ENCODE measurements at regions not wholly inside any gene's neighbourhood (a gene's known extent, or its start where the extent isn't known, plus 50 kb on each side); places are given as distances from the start of the nearest gene placed in this dataset.

DNA sequence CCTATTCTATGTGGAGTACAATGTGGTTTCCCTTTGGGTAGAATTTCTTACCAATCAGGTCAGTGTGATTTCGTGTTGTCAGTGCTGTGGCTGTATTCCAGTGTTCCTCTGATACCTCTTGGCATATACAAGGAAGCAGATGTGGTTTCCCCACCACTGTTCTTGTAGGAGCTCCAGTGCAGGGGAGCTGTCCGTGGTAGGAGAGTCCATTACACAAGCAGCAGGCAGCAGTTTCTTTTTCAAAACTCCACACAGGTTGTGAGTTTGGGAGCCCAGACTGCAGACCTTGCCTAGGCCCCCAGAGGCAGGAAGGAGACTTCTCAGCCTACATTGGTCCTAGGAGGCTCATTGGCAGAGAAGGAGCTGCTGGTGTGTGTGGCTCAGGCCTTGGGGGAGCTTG lies 452.8 kb downstream of the AACS start:
- Histone ChIP-seq H3K9ac (ENCODE audit: low read length) (no peak overlapping the region), H3K27me3 (ENCODE audit: control insufficient read depth, insufficient read depth, low read length) (no peaks in the 10 kb centered on the region), H3K27ac (ENCODE audit: low read depth, low read length) (no peak overlapping the region), H3K4me3 (ENCODE audit: low read length) (no peak overlapping the region), H3K4me1 (ENCODE audit: control insufficient read depth, insufficient read depth, low read length) (no peaks in the 10 kb centered on the region), H3K36me3 (ENCODE audit: control insufficient read depth, insufficient read depth, low read length) (no peaks in the 10 kb centered on the region)

DNA sequence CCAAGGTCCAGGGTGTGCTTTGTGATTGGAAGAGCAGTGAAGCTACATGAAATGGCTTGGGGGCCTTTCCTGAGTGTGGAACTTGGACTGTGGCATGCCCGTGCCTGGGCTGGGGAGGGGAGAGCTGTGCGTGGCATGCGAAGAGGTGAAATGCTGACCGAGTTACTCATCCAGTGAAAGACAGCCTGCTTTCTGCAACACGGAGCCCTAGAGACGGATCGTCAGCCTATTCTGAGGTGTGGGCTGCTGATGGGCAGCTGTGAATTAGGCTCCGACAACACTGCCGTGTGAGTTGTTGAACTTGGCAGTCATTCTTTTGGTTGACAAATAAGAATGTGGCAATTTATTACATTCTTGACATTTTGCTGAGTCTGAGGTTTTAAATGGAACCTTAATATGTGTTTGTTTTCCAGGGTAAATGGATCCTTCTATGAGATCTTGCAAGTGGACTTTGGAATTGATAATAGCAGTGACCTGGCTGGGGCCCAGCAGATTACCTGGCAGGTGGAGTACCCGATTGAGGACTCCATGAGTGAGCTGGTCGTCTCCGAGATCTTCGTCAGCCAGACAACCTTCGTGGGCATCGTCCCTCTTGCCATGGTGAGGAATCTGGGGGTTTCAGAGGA lies 453.9 kb downstream of the AACS start:
- H3K4me3 ChIP-seq (ENCODE audit: low read length): no peak overlapping the region
- no peaks in the 10 kb centered on the region for H3K4me1 ChIP-seq (ENCODE audit: control insufficient read depth, insufficient read depth, low read length)
- H3K36me3 ChIP-seq (ENCODE audit: control insufficient read depth, insufficient read depth, low read length): no peaks in the 10 kb centered on the region
- H3K9ac ChIP-seq (ENCODE audit: low read length): no peak overlapping the region
- no peak overlapping the region for H3K27ac ChIP-seq (ENCODE audit: low read depth, low read length)
- no peaks in the 10 kb centered on the region for H3K27me3 ChIP-seq (ENCODE audit: control insufficient read depth, insufficient read depth, low read length)

DNA sequence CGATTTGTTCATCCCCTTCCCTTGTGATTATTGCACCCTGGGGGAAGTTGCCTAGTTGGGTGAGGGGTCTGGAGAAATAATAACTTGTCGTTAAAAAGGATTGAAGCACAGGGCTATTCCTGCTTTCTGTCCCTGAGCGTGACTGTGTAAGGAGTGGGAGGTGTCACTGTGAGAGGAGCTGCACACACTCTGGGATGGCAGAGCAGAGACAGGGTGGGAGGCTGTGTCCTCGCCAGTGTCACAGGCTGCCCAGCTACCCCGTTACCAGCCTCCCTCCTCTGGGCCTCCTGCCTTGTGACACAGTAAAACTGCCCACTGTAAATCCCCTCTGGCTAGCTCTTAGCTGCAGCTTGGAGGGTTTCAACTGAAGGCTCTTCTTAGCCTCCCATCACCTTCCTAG lies 460.6 kb downstream of the AACS start:
- no peaks in the 10 kb centered on the region for H3K4me1 ChIP-seq (ENCODE audit: control insufficient read depth, insufficient read depth, low read length)
- no peak overlapping the region for H3K27ac ChIP-seq (ENCODE audit: low read depth, low read length)
- H3K9ac ChIP-seq (ENCODE audit: low read length): no peak overlapping the region
- H3K4me3 ChIP-seq (ENCODE audit: low read length): no peak overlapping the region
- no peaks in the 10 kb centered on the region for H3K27me3 ChIP-seq (ENCODE audit: control insufficient read depth, insufficient read depth, low read length)
- no peaks in the 10 kb centered on the region for H3K36me3 ChIP-seq (ENCODE audit: control insufficient read depth, insufficient read depth, low read length)

GRCh38 chr12:125528281-125528680 lies 463.0 kb downstream of the AACS start:
- H3K4me1 ChIP-seq (ENCODE audit: control insufficient read depth, insufficient read depth, low read length): no peaks in the 10 kb centered on the region
- no peak overlapping the region for H3K27ac ChIP-seq (ENCODE audit: low read depth, low read length)
- no peak overlapping the region for H3K4me3 ChIP-seq (ENCODE audit: low read length)
- H3K9ac ChIP-seq (ENCODE audit: low read length): no peak overlapping the region
- H3K27me3 ChIP-seq (ENCODE audit: control insufficient read depth, insufficient read depth, low read length): no peaks in the 10 kb centered on the region
- no peaks in the 10 kb centered on the region for H3K36me3 ChIP-seq (ENCODE audit: control insufficient read depth, insufficient read depth, low read length)

DNA sequence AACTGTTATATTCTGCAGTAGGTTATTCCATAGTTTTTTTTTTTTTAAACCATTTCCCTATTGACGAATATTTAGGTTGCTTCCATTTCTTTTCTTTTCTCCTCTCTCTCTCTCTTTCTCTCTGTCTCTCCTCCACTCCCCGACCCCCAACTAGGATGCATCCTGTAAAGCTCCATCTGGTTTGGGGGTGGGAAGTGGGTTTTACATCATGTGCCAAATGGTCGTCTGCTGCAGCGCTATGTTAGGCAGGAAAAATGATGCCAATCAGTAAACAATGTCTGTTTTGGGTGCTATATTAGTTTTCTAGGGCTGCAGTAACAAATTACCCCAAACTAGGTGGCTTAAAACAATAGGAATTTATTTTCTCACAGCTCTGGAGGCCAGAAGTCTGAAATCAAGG lies 465.0 kb downstream of the AACS start:
- Histone ChIP-seq H3K36me3 (ENCODE audit: control insufficient read depth, insufficient read depth, low read length) (no peaks in the 10 kb centered on the region), H3K27me3 (ENCODE audit: control insufficient read depth, insufficient read depth, low read length) (no peaks in the 10 kb centered on the region), H3K4me1 (ENCODE audit: control insufficient read depth, insufficient read depth, low read length) (no peaks in the 10 kb centered on the region), H3K4me3 (ENCODE audit: low read length) (no peak overlapping the region), H3K27ac (ENCODE audit: low read depth, low read length) (no peak overlapping the region), H3K9ac (ENCODE audit: low read length) (no peak overlapping the region)

GRCh38 chr12:125530876-125531275 lies 465.6 kb downstream of the AACS start:
- no peak overlapping the region for H3K9ac ChIP-seq (ENCODE audit: low read length)

GRCh38 chr12:125531574-125531973 lies 466.3 kb downstream of the AACS start:
- Histone ChIP-seq H3K4me1 (ENCODE audit: control insufficient read depth, insufficient read depth, low read length) (no peaks in the 10 kb centered on the region), H3K36me3 (ENCODE audit: control insufficient read depth, insufficient read depth, low read length) (no peaks in the 10 kb centered on the region), H3K27ac (ENCODE audit: low read depth, low read length) (no peak overlapping the region), H3K27me3 (ENCODE audit: control insufficient read depth, insufficient read depth, low read length) (no peaks in the 10 kb centered on the region), H3K4me3 (ENCODE audit: low read length) (no peak overlapping the region), H3K9ac (ENCODE audit: low read length) (no peak overlapping the region)

More at GRCh38 chr12:125530876-125531275, 465.6 kb downstream of the AACS start:
- no peak overlapping the region for H3K4me3 ChIP-seq (ENCODE audit: low read length)
- H3K27me3 ChIP-seq (ENCODE audit: control insufficient read depth, insufficient read depth, low read length): no peaks in the 10 kb centered on the region
- H3K36me3 ChIP-seq (ENCODE audit: control insufficient read depth, insufficient read depth, low read length): no peaks in the 10 kb centered on the region
- H3K27ac ChIP-seq (ENCODE audit: low read depth, low read length): no peak overlapping the region
- H3K4me1 ChIP-seq (ENCODE audit: control insufficient read depth, insufficient read depth, low read length): no peaks in the 10 kb centered on the region

- H3K27me3 ChIP-seq (ENCODE audit: control insufficient read depth, insufficient read depth, low read length): no peaks in the 10 kb centered on the region
- H3K27ac ChIP-seq (ENCODE audit: low read depth, low read length): no peak overlapping the region
- H3K36me3 ChIP-seq (ENCODE audit: control insufficient read depth, insufficient read depth, low read length): no peaks in the 10 kb centered on the region
- H3K4me3 ChIP-seq (ENCODE audit: low read length): no peak overlapping the region
- no peak overlapping the region for H3K9ac ChIP-seq (ENCODE audit: low read length)
- H3K4me1 ChIP-seq (ENCODE audit: control insufficient read depth, insufficient read depth, low read length): no peaks in the 10 kb centered on the region
Observed at GRCh38 chr12:125533434-125534029, 468.3 kb downstream of the AACS start.

DNA sequence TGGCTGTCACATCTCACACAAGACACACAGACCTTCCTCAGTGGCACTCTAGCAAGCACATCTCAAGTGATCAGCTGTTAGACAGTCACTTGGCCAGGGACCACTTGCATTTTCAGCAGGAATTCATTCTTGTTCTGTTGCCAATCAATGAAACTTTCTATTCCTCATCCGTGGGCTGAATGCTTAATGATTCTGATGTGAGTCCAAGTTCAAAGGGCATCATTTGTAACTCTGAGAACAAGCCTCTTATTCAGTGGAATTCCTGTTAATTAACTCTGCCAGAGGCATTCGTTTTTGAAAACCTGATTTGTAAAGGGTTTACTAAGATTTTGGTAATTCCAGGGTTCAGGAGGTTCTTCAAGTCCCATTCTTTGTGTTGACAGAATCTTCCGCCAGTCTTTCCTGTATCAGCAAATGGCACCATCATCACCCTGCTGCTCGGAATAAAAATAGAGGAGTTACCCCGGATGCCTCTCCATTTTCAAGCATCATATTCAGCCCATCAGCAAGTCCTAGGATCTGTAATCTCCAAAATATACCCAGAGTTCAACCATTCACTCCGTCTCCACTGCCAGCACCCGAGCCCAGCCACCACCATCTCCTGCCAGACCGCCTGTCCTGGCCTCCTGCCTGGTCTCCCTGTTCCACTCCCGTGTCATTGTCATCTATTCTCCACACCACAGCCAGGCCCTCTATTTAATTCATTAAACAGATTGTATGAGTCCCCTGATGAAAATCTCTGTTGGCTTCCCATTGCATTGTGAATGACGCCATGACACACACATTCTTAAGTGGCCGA lies 473.4 kb downstream of the AACS start:
- Histone ChIP-seq H3K27me3 (ENCODE audit: control insufficient read depth, insufficient read depth, low read length) (no peaks in the 10 kb centered on the region), H3K27ac (ENCODE audit: low read depth, low read length) (no peak overlapping the region), H3K4me3 (ENCODE audit: low read length) (no peak overlapping the region), H3K4me1 (ENCODE audit: control insufficient read depth, insufficient read depth, low read length) (no peaks in the 10 kb centered on the region), H3K9ac (ENCODE audit: low read length) (no peak overlapping the region), H3K36me3 (ENCODE audit: control insufficient read depth, insufficient read depth, low read length) (no peaks in the 10 kb centered on the region)

- no peaks in the 10 kb centered on the region for H3K27me3 ChIP-seq (ENCODE audit: control insufficient read depth, insufficient read depth, low read length)
- H3K27ac ChIP-seq (ENCODE audit: low read depth, low read length): no peak overlapping the region
- H3K4me3 ChIP-seq (ENCODE audit: low read length): no peak overlapping the region
- H3K4me1 ChIP-seq (ENCODE audit: control insufficient read depth, insufficient read depth, low read length): no peaks in the 10 kb centered on the region
- no peaks in the 10 kb centered on the region for H3K36me3 ChIP-seq (ENCODE audit: control insufficient read depth, insufficient read depth, low read length)
- no peak overlapping the region for H3K9ac ChIP-seq (ENCODE audit: low read length)
Observed at GRCh38 chr12:125540580-125541204, 475.5 kb downstream of the AACS start.

DNA sequence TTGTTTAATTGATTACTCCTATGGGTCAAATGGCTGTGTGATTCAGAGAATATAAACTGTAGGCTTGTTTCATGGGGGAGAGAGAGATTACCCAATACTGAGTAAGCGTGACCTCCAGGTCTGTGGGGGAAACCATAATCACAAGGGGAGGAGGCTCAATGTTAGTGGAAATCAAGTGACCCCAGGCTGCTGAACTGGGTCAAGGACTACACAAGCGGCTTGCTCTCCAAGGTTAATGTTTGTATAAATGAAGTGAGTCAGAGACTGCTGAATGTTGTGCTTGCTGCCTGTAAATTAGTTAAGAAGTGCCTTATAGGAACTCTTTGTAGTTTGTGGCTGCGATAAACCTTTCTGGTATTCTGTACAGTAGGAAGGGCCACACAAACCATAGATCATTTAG lies 479.7 kb downstream of the AACS start:
- H3K27ac ChIP-seq (ENCODE audit: low read depth, low read length): no peak overlapping the region
- H3K9ac ChIP-seq (ENCODE audit: low read length): no peak overlapping the region
- no peak overlapping the region for H3K4me3 ChIP-seq (ENCODE audit: low read length)
- H3K36me3 ChIP-seq (ENCODE audit: control insufficient read depth, insufficient read depth, low read length): no peaks in the 10 kb centered on the region
- H3K4me1 ChIP-seq (ENCODE audit: control insufficient read depth, insufficient read depth, low read length): no peaks in the 10 kb centered on the region
- no peaks in the 10 kb centered on the region for H3K27me3 ChIP-seq (ENCODE audit: control insufficient read depth, insufficient read depth, low read length)

DNA sequence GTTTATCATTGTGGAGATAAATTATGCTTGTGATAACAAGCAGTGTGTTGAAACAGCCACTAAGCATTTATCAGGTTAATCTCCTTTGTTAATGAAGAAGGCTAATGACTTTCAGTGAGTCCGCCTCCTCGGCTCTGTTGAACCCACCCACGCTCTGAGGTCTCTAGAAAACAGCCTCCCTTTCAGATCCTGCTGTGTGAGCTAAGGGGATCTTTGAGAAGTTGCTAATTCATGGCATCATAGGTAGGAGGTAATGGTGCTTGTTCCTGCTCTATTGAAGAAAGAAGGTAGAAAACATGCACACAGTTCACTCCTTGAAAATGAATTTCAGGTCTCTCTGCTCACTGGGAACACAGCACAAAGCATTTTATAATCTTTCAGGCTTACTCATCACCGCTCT lies 483.9 kb downstream of the AACS start:
- Histone ChIP-seq H3K36me3 (ENCODE audit: control insufficient read depth, insufficient read depth, low read length) (no peaks in the 10 kb centered on the region), H3K27me3 (ENCODE audit: control insufficient read depth, insufficient read depth, low read length) (no peaks in the 10 kb centered on the region), H3K27ac (ENCODE audit: low read depth, low read length) (no peak overlapping the region), H3K4me3 (ENCODE audit: low read length) (no peak overlapping the region), H3K9ac (ENCODE audit: low read length) (no peak overlapping the region), H3K4me1 (ENCODE audit: control insufficient read depth, insufficient read depth, low read length) (no peaks in the 10 kb centered on the region)

Data from rectal smooth muscle tissue (tissue), 1 donor.